Body of pancreas (tissue), 4 donors: ENCODE measurements at regions not wholly inside any gene's neighbourhood (a gene's known extent, or its start where the extent isn't known, plus 50 kb on each side); places are given as distances from the start of the nearest gene placed in this dataset.

ENCODE experiments used
- ATAC-seq: fragments of 150-250 bp; one replicate; pipeline ENCODE4 v1.9.1; 2016
- DNase-seq, 4 donors: peaks; one replicate each; pipeline ENCODE4 v3.0.0-alpha.2; 2019
- H3K27ac ChIP-seq, 4 donors: fragments of 200-600 bp; sonication (generic); 1 replicate in 3 of 4; 2 replicates in 1 of 4; pipeline versions ENCODE4 v1.5.1 to v1.6.1; 2016 to 2019; ENCODE audit warnings: mild to moderate bottlenecking in 1 of 4, mixed read lengths in 1 of 4, moderate library complexity in 1 of 4
- H3K27me3 ChIP-seq, 2 donors: fragments of 200-600 bp; sonication (generic); one replicate each; pipeline ENCODE4 v1.6.0; 2016; ENCODE audit warnings: mild to moderate bottlenecking in 1 of 2
- H3K36me3 ChIP-seq, 2 donors: fragments of 200-600 bp; sonication (generic); replicated peaks in 1 of 2; 2 replicates each; pipeline ENCODE4 v1.5.1; 2016; ENCODE audit warnings: low read depth in 2 of 2; ENCODE audit not compliant: insufficient read depth in 1 of 2
- H3K4me1 ChIP-seq: fragments of 200-600 bp; sonication (generic); one replicate; pipeline ENCODE4 v1.6.0; 2016
- H3K4me3 ChIP-seq, 2 donors: fragments of 200-600 bp; sonication (generic); 1 replicate in 1 of 2; 2 replicates in 1 of 2; pipeline ENCODE4 v1.5.1; 2016 to 2019
- H3K9me3 ChIP-seq, 3 donors: fragments of 200-600 bp; sonication (generic); 1 replicate in 2 of 3; 2 replicates in 1 of 3; pipeline ENCODE4 v1.5.1; 2016
- POLR2A ChIP-seq, 3 donors: fragments of 450-650 bp; IDR thresholded peaks; one replicate each; pipeline ENCODE4 v1.6.1; 2016; ENCODE audit warnings: antibody characterized with exemption in 3 of 3, mild to moderate bottlenecking in 2 of 3
- WGBS, 2 donors: methylation state at CpG; one replicate each; pipeline ENCODE4 v1.1.5; 2017; 5-methylcytosine and 5-hydroxymethylcytosine counted together
- intact Hi-C: fragments of 100-400 bp; cut with DNase I; formaldehyde crosslinking; loops from one replicate; pipeline ENCODE4 v1.15.1; 2023
- TF ChIP-seq, protein P1 (sequence below), 7 experiments: fragments of 450-650 bp in 4 of 7; fragments of 200-600 bp in 3 of 7; sonication (generic) in 3 of 7; IDR thresholded peaks; one replicate each; pipeline ENCODE4 v1.5.1; 2016 to 2019; ENCODE audit warnings: antibody characterized with exemption in 7 of 7

DNA sequence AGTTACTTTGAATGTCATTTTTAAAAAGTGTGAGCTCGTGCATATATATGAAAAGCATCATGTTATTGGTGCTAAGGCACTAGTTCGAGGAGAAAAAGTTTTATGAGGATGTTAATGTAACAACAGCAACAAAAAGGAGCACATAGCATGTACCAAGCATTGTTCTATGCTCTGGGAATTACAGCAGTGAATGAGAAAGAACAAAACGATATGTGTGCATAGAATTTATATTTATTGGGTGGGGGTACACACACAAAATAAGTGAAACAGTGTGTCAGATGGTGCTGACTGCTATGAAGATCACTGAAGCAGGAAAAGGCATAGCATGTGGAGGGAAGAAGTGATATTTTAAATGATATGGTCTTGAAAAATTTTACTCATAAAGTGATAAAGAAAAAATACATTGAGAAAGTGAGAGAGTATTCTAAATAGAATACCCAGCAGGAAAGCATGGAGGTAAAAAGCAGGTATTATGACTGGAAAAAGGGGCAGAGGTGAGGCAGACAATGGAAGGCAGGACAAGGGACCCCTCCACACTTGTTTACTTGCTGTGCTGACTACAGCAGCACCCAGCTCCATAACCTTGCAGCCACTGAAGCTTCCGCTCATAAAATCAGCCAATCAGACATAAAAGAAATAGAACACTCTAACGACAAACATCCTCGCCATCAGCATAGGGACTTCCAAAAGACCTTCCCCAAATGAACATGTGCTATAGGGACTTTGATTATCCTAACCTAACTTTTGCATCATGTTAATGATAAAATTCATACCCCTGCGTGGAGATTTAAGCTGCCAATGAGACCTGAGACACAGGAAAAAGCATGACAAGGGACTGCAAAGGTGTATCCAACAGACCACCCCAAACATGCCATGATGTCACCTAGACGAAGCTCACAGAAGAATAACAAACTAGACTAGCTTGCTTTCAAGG is 119.9 kb downstream of the HFE start:
- intact Hi-C loops, result no loop called here
- no peak for ATAC-seq

DNA sequence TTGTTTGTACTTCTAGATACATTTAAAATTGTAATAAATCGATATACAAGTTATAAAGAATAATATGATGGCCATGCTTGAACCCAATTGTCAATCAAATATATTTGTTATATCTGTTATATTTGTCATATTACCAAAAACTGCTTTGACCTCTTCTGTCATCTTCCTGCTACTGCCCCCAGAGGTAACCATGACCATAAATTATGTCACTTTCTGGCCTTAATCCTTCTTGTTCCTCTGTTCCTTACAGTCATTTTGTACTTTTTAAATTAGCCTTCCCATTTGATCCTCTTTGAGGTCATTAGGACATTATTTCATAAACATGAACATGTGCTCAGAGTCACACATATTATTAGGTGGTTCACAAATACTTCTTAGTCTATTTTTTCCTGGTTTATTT is 124.7 kb downstream of the HFE start:
- intact Hi-C loops, result no loop called here
- no peak for ATAC-seq
- Histone ChIP-seq H3K27ac (no peak overlapping the region), H3K27me3 (peaks cover 6 to 7% of the 10 kb centered on the region in 2 donors), H3K4me3 (no peak overlapping the region), H3K9me3 (no peaks in the 10 kb centered on the region), H3K4me1 (no peaks in the 10 kb centered on the region), H3K36me3 (no peaks in the 10 kb centered on the region)
- TF ChIP-seq POLR2A (IDR thresholded peaks at IDR 0.05), result no peak
- TF ChIP-seq, protein P1, sequence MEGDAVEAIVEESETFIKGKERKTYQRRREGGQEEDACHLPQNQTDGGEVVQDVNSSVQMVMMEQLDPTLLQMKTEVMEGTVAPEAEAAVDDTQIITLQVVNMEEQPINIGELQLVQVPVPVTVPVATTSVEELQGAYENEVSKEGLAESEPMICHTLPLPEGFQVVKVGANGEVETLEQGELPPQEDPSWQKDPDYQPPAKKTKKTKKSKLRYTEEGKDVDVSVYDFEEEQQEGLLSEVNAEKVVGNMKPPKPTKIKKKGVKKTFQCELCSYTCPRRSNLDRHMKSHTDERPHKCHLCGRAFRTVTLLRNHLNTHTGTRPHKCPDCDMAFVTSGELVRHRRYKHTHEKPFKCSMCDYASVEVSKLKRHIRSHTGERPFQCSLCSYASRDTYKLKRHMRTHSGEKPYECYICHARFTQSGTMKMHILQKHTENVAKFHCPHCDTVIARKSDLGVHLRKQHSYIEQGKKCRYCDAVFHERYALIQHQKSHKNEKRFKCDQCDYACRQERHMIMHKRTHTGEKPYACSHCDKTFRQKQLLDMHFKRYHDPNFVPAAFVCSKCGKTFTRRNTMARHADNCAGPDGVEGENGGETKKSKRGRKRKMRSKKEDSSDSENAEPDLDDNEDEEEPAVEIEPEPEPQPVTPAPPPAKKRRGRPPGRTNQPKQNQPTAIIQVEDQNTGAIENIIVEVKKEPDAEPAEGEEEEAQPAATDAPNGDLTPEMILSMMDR (IDR thresholded peaks at IDR 0.05), result no peak
- WGBS, 2 donors, result 81 to 82% methylated on average over 1 of the region's 1 CpG
- DNase-seq, result no peak

More for the DNA sequence above, 119.9 kb downstream of the HFE start:
- Histone ChIP-seq H3K9me3 (no peaks in the 10 kb centered on the region), H3K4me1 (no peaks in the 10 kb centered on the region), H3K27ac (no peak overlapping the region), H3K36me3 (no peaks in the 10 kb centered on the region), H3K4me3 (no peak overlapping the region), H3K27me3 (no peaks in the 10 kb centered on the region)
- WGBS, 2 donors, result 42 to 47% methylated on average over 8 of the region's 8 CpGs
- TF ChIP-seq POLR2A (IDR thresholded peaks at IDR 0.05), result no peak
- TF ChIP-seq, protein P1 (IDR thresholded peaks at IDR 0.05), result no peak
- no peak for DNase-seq

DNA sequence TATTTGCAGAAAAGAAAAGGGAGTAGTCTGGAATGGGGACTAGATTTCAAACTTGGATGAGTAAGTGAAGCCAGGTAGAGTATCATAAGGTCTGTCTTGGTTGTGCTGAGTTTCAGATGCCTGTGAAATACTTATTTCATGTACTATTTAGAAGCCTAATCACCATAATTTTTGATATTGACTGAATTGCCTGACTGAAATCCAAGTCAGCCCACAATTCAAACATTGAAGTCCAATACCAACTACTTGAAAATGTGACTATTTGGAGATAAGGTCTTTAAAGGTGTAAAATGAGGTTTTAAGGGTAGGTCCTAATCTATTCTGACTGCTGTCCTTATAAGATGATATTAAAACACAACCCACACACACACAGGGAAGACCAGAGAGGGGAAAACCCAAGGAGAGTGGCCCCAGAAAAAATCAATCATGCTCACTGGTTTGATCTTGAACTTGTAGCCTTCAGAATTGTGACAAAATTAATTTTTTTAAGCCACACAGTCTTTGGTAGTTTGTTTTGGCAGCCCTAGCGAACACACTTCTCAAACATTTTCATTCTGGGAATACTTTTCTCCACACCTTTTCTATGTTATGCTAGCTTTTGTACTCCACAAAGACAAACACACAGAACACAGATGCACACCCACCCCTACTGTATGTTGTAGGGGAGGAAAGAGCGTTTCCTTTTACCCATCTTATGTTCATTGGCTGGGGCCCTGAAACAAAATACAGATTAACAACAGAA is 126.3 kb downstream of the HFE start:
- ATAC-seq (no peak), DNase-seq (no peak)
- Histone ChIP-seq H3K27ac (no peak overlapping the region), H3K27me3 (peaks cover 6 to 17% of the 10 kb centered on the region in 2 donors), H3K4me3 (no peak overlapping the region), H3K36me3 (no peaks in the 10 kb centered on the region), H3K9me3 (no peaks in the 10 kb centered on the region), H3K4me1 (no peaks in the 10 kb centered on the region)
- TF ChIP-seq, protein P1 (IDR thresholded peaks at IDR 0.05), result no peak
- TF ChIP-seq POLR2A (IDR thresholded peaks at IDR 0.05), result no peak
- intact Hi-C loops, result no loop called here
- 84 to 89% methylated on average over 2 of the region's 2 CpGs for WGBS, 2 donors

DNA sequence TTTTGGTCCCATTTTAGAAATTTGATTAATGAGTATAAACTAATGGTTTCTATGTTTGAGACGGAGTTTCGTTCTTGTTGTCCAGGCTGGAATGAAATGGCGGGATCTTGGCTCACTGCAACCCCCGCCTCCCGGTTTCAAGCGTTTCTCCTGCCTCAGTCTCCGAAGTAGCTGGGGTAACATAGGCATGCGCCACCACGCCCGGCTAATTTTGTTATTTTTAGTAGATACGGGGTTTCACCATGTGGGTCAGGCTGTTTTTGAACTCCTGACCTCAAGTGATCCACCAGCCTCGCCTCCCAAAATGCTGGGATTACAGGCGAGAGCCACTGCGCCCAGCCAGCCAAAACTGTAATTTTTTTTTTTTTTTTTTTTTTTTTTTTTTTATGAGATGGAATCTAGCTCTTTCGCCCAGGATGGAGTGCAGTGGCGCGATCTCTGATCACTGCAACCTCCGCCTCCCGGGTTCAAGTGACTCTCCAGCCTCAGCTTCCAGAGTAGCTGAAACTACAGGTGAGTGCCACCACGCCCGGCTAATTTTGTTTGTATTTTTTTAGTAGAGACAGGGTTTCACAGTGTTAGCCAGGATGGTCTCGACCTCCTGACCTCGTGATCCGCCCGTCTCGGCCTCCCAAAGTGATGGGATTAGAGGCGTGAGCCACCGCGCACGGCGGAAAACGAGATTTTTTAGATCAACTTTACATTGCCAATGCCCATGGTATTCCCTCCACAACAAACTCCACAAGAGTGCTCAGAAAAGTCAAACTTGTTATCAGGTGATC is 127.8 kb downstream of the HFE start:
- WGBS, 2 donors, result 17 to 29% methylated on average over 32 of the region's 32 CpGs
- no peak for ATAC-seq
- intact Hi-C loops, result no loop called here
- Histone ChIP-seq H3K27me3 (peaks cover 6 to 18% of the 10 kb centered on the region in 2 donors), H3K27ac (no peak overlapping the region), H3K4me3 (no peak overlapping the region), H3K9me3 (no peaks in the 10 kb centered on the region), H3K4me1 (no peaks in the 10 kb centered on the region), H3K36me3 (no peaks in the 10 kb centered on the region)
- no peak for DNase-seq
- TF ChIP-seq, protein P1 (IDR thresholded peaks at IDR 0.05), result no peak
- no peak for TF ChIP-seq POLR2A (IDR thresholded peaks at IDR 0.05)
